ENCODE measurements at regions not wholly inside any gene's neighbourhood (a gene's known extent, or its start where the extent isn't known, plus 50 kb on each side); places are given as distances from the start of the nearest gene placed in this dataset.

- no peak for DNase-seq
Observed at GRCh38 chr17:71917715-71918114, 203.1 kb upstream of the SOX9 start.

GRCh38 chr17:71919186-71919585 is 201.6 kb upstream of the SOX9 start:
- no peak for DNase-seq

DNA sequence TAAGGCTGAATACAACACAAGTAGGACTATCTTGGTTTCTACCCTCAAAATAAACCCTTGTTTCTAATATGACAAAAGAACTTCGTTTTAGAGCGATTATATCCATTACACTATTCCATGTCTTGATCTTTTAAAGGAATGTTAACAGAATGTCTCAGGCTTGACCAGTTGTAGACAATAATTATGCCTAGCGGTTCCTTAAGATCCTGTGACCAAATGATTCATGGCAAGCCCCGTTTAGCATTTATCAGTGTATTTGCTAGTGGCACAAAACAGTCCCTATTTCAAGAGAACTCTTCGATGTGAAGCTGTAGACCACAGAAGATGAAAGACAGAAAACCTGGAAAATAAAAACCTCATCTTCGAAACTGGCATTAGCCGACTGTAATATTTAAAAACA is 200.9 kb upstream of the SOX9 start:
- no peak for DNase-seq

GRCh38 chr17:71921796-71922195 is 199.0 kb upstream of the SOX9 start:
- DNase-seq: no peak

- DNase-seq: no peak
Observed at GRCh38 chr17:71922439-71922838, 198.4 kb upstream of the SOX9 start.

GRCh38 chr17:71926746-71927398 is 193.9 kb upstream of the SOX9 start:
- no peak for DNase-seq

DNA sequence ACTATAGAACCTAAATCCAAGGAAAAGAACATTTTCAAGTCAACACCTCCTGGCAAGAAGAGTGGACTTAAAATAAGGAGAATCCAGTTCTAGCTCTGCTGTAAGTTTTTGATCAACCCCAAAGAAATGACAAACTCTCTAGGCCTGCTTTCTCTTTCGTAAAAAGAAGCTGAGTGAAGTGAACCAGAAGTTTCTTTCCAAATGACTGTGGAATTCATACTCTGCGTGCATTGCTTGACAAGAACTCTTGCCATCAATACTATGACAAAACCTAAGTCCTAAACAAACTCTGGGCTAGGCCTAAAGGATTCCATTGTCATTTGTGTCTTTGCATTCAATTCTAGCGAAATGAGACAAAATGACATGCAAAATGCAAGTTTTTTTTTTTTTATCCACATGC is 187.5 kb upstream of the SOX9 start:
- DNase-seq: no peak

- DNase-seq: no peak
Observed at GRCh38 chr17:71934520-71934919, 186.3 kb upstream of the SOX9 start.

GRCh38 chr17:71935341-71935740 is 185.5 kb upstream of the SOX9 start:
- no peak for DNase-seq

- DNase-seq: no peak
Observed at GRCh38 chr17:71936977-71937376, 183.8 kb upstream of the SOX9 start.

DNA sequence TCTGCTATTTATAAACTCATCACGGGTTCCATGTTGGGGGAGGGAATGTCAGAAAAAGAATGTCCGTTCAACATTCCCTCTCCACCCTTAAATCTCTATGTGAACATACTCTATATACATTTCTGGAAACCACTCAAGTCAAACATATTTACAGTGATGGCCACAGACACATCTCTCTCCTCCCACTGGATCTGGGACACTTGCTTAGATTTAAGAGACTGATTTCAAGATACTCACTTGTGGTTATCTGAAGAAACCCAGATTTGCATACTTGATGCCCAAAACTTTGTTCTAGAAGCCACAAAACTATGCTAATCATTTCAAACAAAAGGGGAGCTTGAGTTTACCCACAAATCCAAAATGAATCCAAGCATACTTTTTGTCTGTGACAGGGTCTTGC is 182.9 kb upstream of the SOX9 start:
- no peak for DNase-seq

DNA sequence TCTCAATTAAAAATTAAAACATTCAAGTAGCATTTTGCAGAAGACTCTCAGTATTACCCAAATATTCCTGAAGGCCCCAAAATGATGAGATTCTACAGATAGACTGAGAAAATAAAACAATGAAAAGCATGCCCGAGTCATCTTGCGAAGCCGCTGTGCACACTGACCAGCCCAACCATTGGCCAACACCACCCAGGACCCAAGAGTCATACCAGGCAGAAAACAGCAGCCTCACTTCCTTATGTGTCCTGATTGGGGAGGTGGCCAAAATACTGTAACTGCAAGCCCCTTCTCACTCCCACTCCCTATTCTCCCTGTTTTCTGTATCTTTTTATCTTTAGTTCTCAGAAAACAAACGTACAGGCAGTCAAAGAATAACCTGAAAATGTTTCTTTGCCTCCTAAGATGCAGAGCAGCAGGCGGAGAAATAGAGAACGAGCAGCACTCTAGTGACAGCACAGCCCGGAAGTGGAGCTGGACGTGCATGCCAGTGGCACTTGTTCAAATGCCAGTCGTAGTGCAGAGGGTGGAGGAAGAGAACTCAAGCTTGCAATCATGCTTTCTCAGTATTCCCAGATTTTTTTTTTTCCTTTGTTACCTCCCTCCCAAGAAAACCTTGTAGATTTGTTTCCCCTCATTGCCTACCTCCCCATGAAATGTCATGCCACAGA is 182.3 kb upstream of the SOX9 start:
- DNase-seq: no peak

DNA sequence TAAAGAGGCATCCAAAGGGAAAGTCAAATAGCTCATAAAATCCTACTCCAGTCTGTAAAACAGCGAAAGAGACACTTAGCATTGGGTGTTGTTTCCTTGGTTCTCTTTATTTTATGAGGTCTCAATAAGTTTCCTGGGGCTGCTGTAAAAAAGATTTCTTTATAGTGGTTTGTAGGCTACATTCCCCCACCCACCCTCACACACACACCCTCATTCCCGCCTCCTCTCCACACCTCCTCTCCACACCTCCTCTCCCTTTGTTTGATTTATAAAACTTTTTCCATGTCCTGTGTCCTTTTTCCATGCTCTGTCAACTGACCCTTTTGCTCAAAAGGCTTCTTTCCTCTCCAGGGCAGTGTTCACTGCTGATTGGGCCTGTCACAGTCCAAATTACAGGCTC is 178.9 kb upstream of the SOX9 start:
- DNase-seq: no peak

GRCh38 chr17:71942626-71943025 is 178.2 kb upstream of the SOX9 start:
- DNase-seq: no peak

DNA sequence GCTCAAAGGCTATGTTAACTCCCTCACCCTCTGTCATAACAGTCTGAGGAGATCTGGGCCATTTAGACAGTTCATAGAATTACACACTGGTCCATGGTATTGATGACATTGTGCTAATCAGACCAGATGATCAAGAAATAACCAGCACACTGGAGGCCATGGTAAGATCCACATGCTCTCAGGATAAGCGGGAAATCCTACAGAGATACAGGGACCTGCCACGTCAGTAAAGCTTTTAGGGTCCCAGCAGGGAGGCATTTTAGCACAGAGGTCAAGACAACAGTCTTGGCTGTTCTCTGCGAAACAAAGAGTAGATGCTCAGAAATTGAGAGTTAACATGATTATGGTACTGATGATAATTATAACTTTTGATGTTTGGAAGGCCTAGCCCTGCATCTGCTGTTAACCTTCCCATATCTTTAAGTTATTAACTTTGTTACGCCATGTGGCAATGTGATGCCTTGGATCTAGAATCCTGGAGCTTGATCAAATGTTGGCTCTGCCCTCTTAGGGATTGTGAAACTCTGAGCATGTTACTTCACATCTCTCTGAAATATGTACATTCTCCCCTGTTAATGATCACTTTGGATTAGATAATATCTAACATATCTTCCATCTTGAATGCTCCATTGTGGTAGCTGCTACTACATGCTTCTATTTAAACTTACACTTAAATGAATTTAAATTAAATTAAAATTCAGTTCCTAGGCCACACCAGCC is 172.0 kb upstream of the SOX9 start:
- no peak for DNase-seq

DNA sequence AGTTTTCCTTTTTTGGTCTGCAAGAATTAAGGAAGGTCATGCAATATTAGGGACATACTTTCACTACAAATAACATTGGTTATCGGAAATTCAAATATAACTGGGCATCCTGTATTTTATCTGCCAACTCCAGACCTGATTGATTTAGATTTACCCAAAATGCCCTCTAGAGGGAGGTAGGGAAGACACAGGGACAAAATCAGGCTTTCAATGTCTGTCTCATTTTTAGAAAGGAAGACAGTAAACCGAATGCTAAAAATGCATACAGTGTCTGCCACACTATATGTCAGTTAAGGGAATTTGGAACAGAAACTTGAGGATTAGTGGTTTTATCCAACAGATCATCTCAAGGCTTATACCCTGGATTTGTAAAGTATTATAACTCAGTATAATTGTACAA is 161.7 kb upstream of the SOX9 start:
- no peak for DNase-seq

DNA sequence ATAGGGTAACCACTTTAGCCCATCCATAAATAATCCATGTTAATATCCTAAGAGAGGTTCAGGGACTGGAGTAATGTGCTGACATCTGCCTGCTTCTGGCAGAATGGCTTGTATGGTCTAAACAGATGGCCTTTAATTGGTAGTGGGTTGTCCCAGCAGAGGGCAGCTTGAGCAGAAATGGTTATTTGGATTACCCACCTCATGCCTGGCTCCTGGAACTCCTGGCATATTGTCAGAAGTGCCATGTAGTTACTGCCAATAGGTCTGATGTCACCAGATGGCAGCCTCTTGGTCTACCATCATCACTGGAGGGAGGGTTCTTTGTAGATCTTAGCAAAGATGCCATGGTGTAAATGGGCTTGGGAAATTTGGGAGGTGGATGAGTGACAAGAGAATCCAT is 157.5 kb upstream of the SOX9 start:
- no peak for DNase-seq

- DNase-seq: no peak
Observed at GRCh38 chr17:71963791-71964190, 157.0 kb upstream of the SOX9 start.

GRCh38 chr17:71964559-71964958 is 156.3 kb upstream of the SOX9 start:
- no peak for DNase-seq

DNA sequence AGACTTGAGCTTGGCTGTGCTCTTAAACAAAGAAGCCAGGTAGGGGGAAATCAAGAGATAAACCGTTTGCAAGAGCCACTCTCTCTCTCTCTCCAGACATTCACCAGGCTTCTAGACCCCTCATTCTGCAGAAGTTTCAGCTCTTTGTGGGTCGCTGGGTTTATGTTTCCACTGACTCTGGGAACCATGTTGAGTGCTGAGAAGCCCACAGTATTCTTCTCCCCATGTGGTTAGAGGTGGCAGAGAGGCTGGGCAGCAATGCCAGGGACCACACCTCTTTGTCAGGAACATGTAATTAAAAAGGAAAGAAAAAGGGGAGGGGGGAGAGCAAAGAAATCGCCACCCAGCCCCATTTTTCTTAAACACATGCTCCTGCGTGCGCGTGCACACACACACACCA is 154.8 kb upstream of the SOX9 start:
- no peak for DNase-seq

DNA sequence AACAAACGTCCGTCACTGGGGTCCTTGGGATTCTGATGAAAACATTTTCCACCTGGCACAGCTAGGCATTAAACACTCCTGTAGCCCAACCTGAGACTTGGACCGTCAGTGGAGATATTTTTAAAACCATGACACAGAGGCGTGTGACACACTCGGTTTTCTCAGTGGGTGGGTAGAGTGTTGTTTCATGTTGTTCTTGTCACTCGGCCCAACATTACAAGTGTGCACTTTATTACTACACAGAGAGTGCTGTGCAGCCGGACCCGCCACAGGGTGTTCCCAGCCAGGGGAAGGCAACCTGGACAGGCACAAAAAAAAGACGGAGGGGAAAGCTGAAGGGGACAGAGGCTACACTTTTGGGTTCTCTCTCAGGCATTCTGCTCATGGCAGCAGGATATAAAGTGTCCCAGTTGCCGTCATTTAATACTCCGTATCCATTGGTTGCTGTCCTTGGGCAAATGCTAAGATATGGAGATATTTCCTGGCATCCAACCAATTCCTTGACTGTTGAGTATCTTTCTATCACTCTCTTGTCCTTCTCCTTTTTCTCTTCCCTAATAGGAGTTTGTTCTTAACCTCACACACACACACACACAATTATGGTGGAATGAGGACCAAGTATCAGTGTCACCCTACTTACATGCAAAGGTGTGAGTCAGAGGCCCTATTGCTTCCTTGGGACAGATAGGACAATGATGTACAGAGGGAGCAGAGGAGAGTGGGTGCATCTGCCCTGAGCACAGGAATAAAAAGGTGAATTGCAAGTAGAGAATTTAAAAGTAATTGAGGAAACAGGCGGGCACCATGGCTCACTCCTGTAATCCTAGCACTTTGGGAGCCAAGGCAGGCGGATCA is 154.1 kb upstream of the SOX9 start:
- DNase-seq: no peak

DNA sequence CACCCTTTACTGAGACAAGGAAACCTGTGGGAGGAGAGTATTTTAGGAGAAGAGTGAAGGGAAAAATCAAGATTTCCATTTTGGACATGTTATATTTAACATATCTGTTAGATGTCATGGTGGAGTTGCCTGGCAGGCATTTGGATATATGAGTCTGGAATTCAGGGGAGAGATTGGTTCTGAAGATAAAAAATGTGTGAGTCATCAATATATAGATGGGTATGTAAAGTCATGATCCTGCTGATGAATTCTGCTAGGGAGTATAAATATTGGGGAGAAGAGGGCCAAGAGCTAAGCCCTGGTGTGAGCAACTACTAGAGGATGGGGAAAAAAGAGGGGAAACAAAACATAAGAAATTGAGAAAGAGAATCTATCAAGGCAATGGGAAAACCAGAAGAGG is 151.3 kb upstream of the SOX9 start:
- DNase-seq: no peak

- DNase-seq: no peak
Observed at GRCh38 chr17:71970312-71970711, 150.5 kb upstream of the SOX9 start.
